ENCODE measurements at regions not wholly inside any gene's neighbourhood (a gene's known extent, or its start where the extent isn't known, plus 50 kb on each side); places are given as distances from the start of the nearest gene placed in this dataset.

DNA sequence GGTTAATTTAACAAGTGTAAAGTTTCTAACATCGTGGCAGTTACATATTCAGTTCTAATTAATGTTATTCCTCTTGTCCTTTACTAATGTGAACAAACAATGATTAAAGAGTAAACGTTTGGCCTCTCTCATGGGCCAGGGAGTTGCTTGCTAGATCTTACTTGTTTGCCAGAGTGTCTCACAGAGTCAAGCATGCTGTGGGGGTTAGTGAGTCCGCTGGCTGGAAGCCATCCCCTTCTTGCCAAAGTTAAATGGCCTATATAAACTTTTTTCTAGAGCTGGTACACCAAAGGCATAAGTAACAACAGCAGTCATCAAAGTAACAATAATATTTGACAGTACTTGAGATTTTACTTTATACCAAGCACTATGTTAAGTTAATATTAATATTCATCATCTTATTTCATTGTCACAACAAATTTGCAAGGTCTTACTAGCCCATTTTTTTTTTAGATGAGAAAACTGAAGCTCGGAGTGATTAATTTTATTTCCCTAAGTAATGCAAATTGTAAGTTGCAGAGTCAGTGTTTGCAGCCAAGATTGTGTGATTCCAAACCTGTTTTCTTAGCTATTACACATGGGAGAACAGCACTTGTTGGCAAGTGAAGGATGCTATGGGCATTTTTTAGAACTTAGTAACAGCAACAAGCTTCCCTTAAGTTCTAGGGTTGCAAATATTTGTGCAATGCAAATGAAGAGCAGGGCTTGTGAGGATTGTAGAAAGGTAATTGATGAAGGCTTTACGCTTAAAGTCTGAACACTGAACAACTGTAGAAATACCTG is 224.5 kb downstream of the RFPL4B start:
- Histone ChIP-seq H3K9ac (replicated peaks; ENCODE audit: extremely low read depth, insufficient read depth, low read length) (no peak overlapping the region), H3K27ac (ENCODE audit: insufficient read depth, low read depth, low read length) (no peak overlapping the region), H3K4me1 (ENCODE audit: control insufficient read depth, extremely low read depth, insufficient read depth, low read length) (no peaks in the 10 kb centered on the region), H3K36me3 (ENCODE audit: control insufficient read depth in 2 of 2, extremely low read depth in 1 of 2, insufficient read depth in 2 of 2, low read length in 2 of 2) (no peaks in the 10 kb centered on the region), H3K4me3 (replicated peaks in 1 of 3; ENCODE audit: insufficient read depth in 1 of 3, low read depth in 1 of 3, low read length in 3 of 3) (no peak overlapping the region), H3K79me2 (ENCODE audit: control insufficient read depth, insufficient read depth, low read length) (no peaks in the 10 kb centered on the region), H3K27me3 (ENCODE audit: control insufficient read depth in 2 of 2, insufficient read depth in 2 of 2, low read length in 2 of 2) (no peaks in the 10 kb centered on the region), H2AFZ (ENCODE audit: low read depth, low read length) (no peak overlapping the region), H4K20me1 (replicated peaks; ENCODE audit: control insufficient read depth, extremely low read depth, insufficient read depth, low read length) (no peaks in the 10 kb centered on the region), H3K9me1 (replicated peaks; ENCODE audit: control insufficient read depth, extremely low read depth, insufficient read depth, low read length) (no peaks in the 10 kb centered on the region), H3K9me3 (replicated peaks; ENCODE audit: control insufficient read depth, insufficient read depth, low read length) (no peaks in the 10 kb centered on the region), H3K4me2 (ENCODE audit: insufficient read depth, low read length) (no peak overlapping the region)
- BruUV-seq (replicated peaks), result no TSS peak
- FAIRE-seq, result no peak
- ChIA-PET POLR2A (no interaction called here), CTCF (interaction anchor here (1.5 to 2.2 kb wide), 3 partner anchors 10 to 47 kb away, joined by 3 to 5 read pairs (median 4); no protein-coding TSS in a partner anchor)
- TF ChIP-seq MYC (IDR thresholded peaks at IDR 0.05; ENCODE audit: low read depth, low read length), result no peak
- TF ChIP-seq, protein P1, sequence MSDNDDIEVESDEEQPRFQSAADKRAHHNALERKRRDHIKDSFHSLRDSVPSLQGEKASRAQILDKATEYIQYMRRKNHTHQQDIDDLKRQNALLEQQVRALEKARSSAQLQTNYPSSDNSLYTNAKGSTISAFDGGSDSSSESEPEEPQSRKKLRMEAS (IDR thresholded peaks at IDR 0.05; ENCODE audit: insufficient read depth, insufficient read length), result no peak
- TF ChIP-seq EZH2 (IDR thresholded peaks at IDR 0.05; ENCODE audit: borderline replicate concordance, low read depth, low read length, severe bottlenecking), result no peak
- no peak for TF ChIP-seq GATA2 (IDR thresholded peaks at IDR 0.05; ENCODE audit: insufficient read depth, insufficient read length, low read depth, low read length)
- TF ChIP-seq POLR2A (IDR thresholded peaks at IDR 0.05; ENCODE audit: low read depth, low read length), result no peak
- TF ChIP-seq, protein P2, sequence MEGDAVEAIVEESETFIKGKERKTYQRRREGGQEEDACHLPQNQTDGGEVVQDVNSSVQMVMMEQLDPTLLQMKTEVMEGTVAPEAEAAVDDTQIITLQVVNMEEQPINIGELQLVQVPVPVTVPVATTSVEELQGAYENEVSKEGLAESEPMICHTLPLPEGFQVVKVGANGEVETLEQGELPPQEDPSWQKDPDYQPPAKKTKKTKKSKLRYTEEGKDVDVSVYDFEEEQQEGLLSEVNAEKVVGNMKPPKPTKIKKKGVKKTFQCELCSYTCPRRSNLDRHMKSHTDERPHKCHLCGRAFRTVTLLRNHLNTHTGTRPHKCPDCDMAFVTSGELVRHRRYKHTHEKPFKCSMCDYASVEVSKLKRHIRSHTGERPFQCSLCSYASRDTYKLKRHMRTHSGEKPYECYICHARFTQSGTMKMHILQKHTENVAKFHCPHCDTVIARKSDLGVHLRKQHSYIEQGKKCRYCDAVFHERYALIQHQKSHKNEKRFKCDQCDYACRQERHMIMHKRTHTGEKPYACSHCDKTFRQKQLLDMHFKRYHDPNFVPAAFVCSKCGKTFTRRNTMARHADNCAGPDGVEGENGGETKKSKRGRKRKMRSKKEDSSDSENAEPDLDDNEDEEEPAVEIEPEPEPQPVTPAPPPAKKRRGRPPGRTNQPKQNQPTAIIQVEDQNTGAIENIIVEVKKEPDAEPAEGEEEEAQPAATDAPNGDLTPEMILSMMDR (IDR thresholded peaks at IDR 0.05; ENCODE audit: extremely low read depth in 1 of 2, insufficient read depth in 1 of 2, low read depth in 1 of 2, low read length in 2 of 2), result no peak
- no peak for TF ChIP-seq POLR2AphosphoS5 (IDR thresholded peaks at IDR 0.05; ENCODE audit: insufficient read depth, low read depth, low read length)
- TF ChIP-seq JUN (IDR thresholded peaks at IDR 0.05; ENCODE audit: borderline replicate concordance, insufficient read depth, insufficient read length, low read depth), result no peak
- TF ChIP-seq FOS (IDR thresholded peaks at IDR 0.05; ENCODE audit: borderline replicate concordance, insufficient read depth, low read length), result no peak
- DNase-seq (ENCODE audit: low read depth, low spot score), result no peak
- dilution Hi-C loops (cut with MboI; ENCODE audit: extremely low pct_ligation_motif_present, low sequenced_read_pairs), result no loop called here
- intact Hi-C loops (cut with micrococcal nuclease), result no loop called here

All from endothelial cell of umbilical vein (primary cell).